ENCODE measurements at regions not wholly inside any gene's neighbourhood (a gene's known extent, or its start where the extent isn't known, plus 50 kb on each side); places are given as distances from the start of the nearest gene placed in this dataset.
"Not testable (repeated sequence)": the region's sequence is repeated elsewhere in the genome, so short reads cannot be mapped to it uniquely, and the experiment has no call there.

DNA sequence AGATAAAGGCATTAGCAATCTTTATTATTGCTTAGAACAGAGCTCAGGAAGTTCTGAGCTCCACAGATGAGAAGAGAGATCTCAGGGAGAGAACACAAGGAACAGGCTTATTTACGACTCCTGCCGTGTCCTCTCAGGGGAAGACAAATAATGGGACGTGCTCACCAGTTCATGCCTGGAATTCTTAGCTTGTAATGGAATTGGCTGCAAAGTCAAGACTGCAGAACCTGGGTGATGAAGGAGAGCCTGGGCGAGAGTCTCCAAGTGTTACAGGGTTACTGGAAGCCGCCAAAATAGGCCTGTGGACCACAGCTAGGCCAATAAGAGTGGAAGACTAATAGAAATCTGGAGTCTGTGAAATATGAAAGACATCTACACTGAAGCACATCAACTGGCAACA lies 174.5 kb upstream of the ADAMTSL1 start:
- in situ Hi-C loops (cut with HindIII; ENCODE audit: extremely low pct_ligation_motif_present, low pct_unique_long_range_greater_than_20kb) (no loop called here), intact Hi-C loops (cut with micrococcal nuclease; ENCODE audit: unreplicated experiment) (no loop called here)
- H3K27me3 ChIP-seq (ENCODE audit: control insufficient read depth in 1 of 2, insufficient read depth in 2 of 2, low read length in 2 of 2), result no peaks in the 10 kb centered on the region
- CTCF ChIA-PET (ENCODE audit: low intra/inter-chr PET ratio, low total read pairs), result no interaction called here
- no peaks in the 10 kb centered on the region for H3K4me1 ChIP-seq (ENCODE audit: insufficient read depth, low read length)
- H3K4me2 ChIP-seq (ENCODE audit: low read depth, low read length), result no peak overlapping the region
- POLR2A ChIA-PET, result no interaction called here
- H4K20me1 ChIP-seq (ENCODE audit: insufficient read depth, low read length), result no peaks in the 10 kb centered on the region
- H3K4me3 ChIP-seq (replicated peaks in 1 of 3; ENCODE audit: insufficient read depth in 1 of 3, low read depth in 2 of 3, low read length in 3 of 3), result no peak overlapping the region
- DNase-seq (ENCODE audit: low spot score) (no peak), FAIRE-seq (no peak), ATAC-seq (no peak)
- WGBS (ENCODE audit: low lambda C conversion rate), result 11% methylated on average over 5 of the region's 5 CpGs
- no peaks in the 10 kb centered on the region for H3K79me2 ChIP-seq (ENCODE audit: insufficient read depth, low read length)
- no peak overlapping the region for H3K27ac ChIP-seq (ENCODE audit: extremely low read length, insufficient read depth, low read length)
- H3K9me3 ChIP-seq (ENCODE audit: low read length), result no peaks in the 10 kb centered on the region
- H3K9ac ChIP-seq (ENCODE audit: insufficient read depth, low read depth, low read length), result no peak overlapping the region
- no TSS peak for BruUV-seq (replicated peaks)
- no peaks in the 10 kb centered on the region for H3K36me3 ChIP-seq (replicated peaks in 1 of 2; ENCODE audit: control insufficient read depth in 1 of 2, insufficient read depth in 2 of 2, low read length in 2 of 2)
- H2AFZ ChIP-seq (ENCODE audit: low read length), result no peak overlapping the region
- TF ChIP-seq BRCA1 (CRISPR knock-in tag; IDR thresholded peaks at IDR 0.05), result no peak
- no peak for TF ChIP-seq ZKSCAN1 (IDR thresholded peaks at IDR 0.05; ENCODE audit: low read length)
- no peak for TF ChIP-seq ZNF652 (CRISPR knock-in tag; IDR thresholded peaks at IDR 0.05; ENCODE audit: borderline replicate concordance, low read depth)
- no peak for TF ChIP-seq ADNP (CRISPR knock-in tag; IDR thresholded peaks at IDR 0.05)
- TF ChIP-seq ZNF749 (CRISPR knock-in tag; IDR thresholded peaks at IDR 0.05; ENCODE audit: borderline replicate concordance), result no peak
- no peak for TF ChIP-seq ZNF777 (CRISPR knock-in tag; IDR thresholded peaks at IDR 0.05)
- TF ChIP-seq, protein P1, sequence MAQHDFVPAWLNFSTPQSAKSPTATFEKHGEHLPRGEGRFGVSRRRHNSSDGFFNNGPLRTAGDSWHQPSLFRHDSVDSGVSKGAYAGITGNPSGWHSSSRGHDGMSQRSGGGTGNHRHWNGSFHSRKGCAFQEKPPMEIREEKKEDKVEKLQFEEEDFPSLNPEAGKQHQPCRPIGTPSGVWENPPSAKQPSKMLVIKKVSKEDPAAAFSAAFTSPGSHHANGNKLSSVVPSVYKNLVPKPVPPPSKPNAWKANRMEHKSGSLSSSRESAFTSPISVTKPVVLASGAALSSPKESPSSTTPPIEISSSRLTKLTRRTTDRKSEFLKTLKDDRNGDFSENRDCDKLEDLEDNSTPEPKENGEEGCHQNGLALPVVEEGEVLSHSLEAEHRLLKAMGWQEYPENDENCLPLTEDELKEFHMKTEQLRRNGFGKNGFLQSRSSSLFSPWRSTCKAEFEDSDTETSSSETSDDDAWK (CRISPR knock-in tag; IDR thresholded peaks at IDR 0.05), result no peak
- TF ChIP-seq ZNF468 (CRISPR knock-in tag; IDR thresholded peaks at IDR 0.05), result no peak
- TF ChIP-seq GPN1 (CRISPR knock-in tag; IDR thresholded peaks at IDR 0.05; ENCODE audit: borderline replicate concordance), result no peak

DNA sequence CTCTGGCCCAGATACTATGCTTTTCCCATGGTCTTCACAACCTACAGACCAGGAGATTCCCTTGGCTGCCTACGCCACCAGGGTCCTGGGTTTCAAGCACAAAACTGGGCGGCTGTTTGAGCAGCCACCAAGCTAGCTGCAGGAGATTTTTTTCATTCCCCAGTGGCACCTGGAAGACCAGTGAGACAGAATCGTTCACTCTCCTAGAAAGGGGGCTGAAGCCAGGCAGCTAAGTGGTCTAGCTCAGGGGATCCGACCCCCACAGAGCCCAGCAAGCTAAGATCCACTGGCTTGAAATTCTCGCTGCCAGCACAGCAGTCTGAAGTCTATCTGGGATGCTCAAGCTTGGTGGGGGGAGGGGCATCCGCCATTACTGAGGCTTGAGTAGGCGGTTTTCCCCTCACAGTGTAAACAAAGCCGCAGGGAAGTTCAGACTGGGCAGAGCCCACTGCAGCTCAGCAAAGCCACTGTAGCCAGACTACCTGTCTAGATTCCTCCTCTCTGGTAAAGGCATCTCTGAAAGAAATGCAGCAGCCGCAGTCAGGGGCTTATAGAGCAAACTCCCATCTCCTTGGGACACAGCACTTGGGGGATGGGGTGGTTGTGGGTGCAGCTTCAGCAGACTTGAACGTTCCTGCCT lies 168.7 kb upstream of the ADAMTSL1 start:
- POLR2A ChIA-PET; H4K20me1 ChIP-seq (ENCODE audit: insufficient read depth, low read length); H3K36me3 ChIP-seq (replicated peaks in 1 of 2; ENCODE audit: control insufficient read depth in 1 of 2, insufficient read depth in 2 of 2, low read length in 2 of 2); CTCF ChIA-PET (ENCODE audit: low intra/inter-chr PET ratio, low total read pairs); BruUV-seq (replicated peaks); ATAC-seq; intact Hi-C loops (cut with micrococcal nuclease; ENCODE audit: unreplicated experiment); H3K9me3 ChIP-seq (ENCODE audit: low read length); H3K4me2 ChIP-seq (ENCODE audit: low read depth, low read length); H2AFZ ChIP-seq (ENCODE audit: low read length); in situ Hi-C loops (cut with HindIII; ENCODE audit: extremely low pct_ligation_motif_present, low pct_unique_long_range_greater_than_20kb); FAIRE-seq; DNase-seq (ENCODE audit: low spot score); H3K9ac ChIP-seq (ENCODE audit: insufficient read depth, low read depth, low read length); H3K27ac ChIP-seq (ENCODE audit: extremely low read length, insufficient read depth, low read length); H3K79me2 ChIP-seq (ENCODE audit: insufficient read depth, low read length); H3K4me3 ChIP-seq (replicated peaks in 1 of 3; ENCODE audit: insufficient read depth in 1 of 3, low read depth in 2 of 3, low read length in 3 of 3); H3K27me3 ChIP-seq (ENCODE audit: control insufficient read depth in 1 of 2, insufficient read depth in 2 of 2, low read length in 2 of 2); H3K4me1 ChIP-seq (ENCODE audit: insufficient read depth, low read length): not testable (repeated sequence)
- 9% methylated on average over 5 of the region's 10 CpGs for WGBS (ENCODE audit: low lambda C conversion rate)

Measured in HepG2 (cell line).